GM10266 (cell line): ENCODE measurements at regions not wholly inside any gene's neighbourhood (a gene's known extent, or its start where the extent isn't known, plus 50 kb on each side); places are given as distances from the start of the nearest gene placed in this dataset.

ENCODE experiments used
- DNase-seq: peaks from one replicate; pipeline ENCODE4 v3.0.0; 2012; ENCODE audit errors: extremely low spot score
- CTCF ChIP-seq: IDR thresholded peaks from 2 replicates; pipeline ENCODE4 v1.5.1; 2012; ENCODE audit warnings: mild to moderate bottlenecking, low read depth; ENCODE audit not compliant: control insufficient read depth, insufficient read depth; ENCODE audit errors: missing control alignments

GRCh38 chr16:65919145-65919985 is 447.1 kb upstream of the CDH5 start:
- TF ChIP-seq CTCF: no peak
- DNase-seq: no peak

GRCh38 chr16:65917466-65917865 is 449.0 kb upstream of the CDH5 start:
- DNase-seq: no peak
- no peak for TF ChIP-seq CTCF

GRCh38 chr16:65916995-65917394 is 449.5 kb upstream of the CDH5 start:
- no peak for TF ChIP-seq CTCF
- no peak for DNase-seq

- no peak for DNase-seq
- TF ChIP-seq CTCF: no peak
These were observed 456.2 kb upstream of the CDH5 start for GRCh38 chr16:65910291-65910690.

- no peak for DNase-seq
- TF ChIP-seq CTCF: no peak
These were observed 457.0 kb upstream of the CDH5 start for GRCh38 chr16:65909310-65910050.

GRCh38 chr16:65908568-65908967 is 457.9 kb upstream of the CDH5 start:
- DNase-seq: no peak
- TF ChIP-seq CTCF: no peak

- TF ChIP-seq CTCF: no peak
- no peak for DNase-seq
These were observed 461.2 kb upstream of the CDH5 start for GRCh38 chr16:65905331-65905730.
